HepG2 (cell line): ENCODE measurements at regions not wholly inside any gene's neighbourhood (a gene's known extent, or its start where the extent isn't known, plus 50 kb on each side); places are given as distances from the start of the nearest gene placed in this dataset.
"Not testable (repeated sequence)": the region's sequence is repeated elsewhere in the genome, so short reads cannot be mapped to it uniquely, and the experiment has no call there.

ENCODE experiments used
- IRF9 ChIP-seq: sonication (generic); formaldehyde crosslinking; IDR thresholded peaks from 2 replicates; pipeline ENCODE4 v1.8.0; 2022; ENCODE audit warnings: missing genetic modification reagents, mild to moderate bottlenecking, borderline replicate concordance
- ZNF552 ChIP-seq: sonication (generic); formaldehyde crosslinking; IDR thresholded peaks from 2 replicates; pipeline ENCODE4 v1.9.0; 2022; ENCODE audit warnings: missing genetic modification reagents, mild to moderate bottlenecking, borderline replicate concordance

GRCh38 chr4:3876057-3876845 is 110.1 kb downstream of the ADRA2C start:
- not testable (repeated sequence) for TF ChIP-seq ZNF552; IRF9 (CRISPR knock-in tag)
